ENCODE measurements at regions not wholly inside any gene's neighbourhood (a gene's known extent, or its start where the extent isn't known, plus 50 kb on each side); places are given as distances from the start of the nearest gene placed in this dataset.

GRCh38 chr2:162934191-162934590 lies 95.6 kb upstream of the KCNH7 start:
- no peak for ATAC-seq
- no peak for DNase-seq
- no peaks in the 10 kb centered on the region for H3K27me3 ChIP-seq
- no peak overlapping the region for H3K4me3 ChIP-seq
- H3K4me1 ChIP-seq, result no peaks in the 10 kb centered on the region
- intact Hi-C loops (cut with DNase I), result no loop called here
- no peaks in the 10 kb centered on the region for H3K9me3 ChIP-seq
- TF ChIP-seq CTCF (IDR thresholded peaks at IDR 0.05) (no peak), POLR2A (IDR thresholded peaks at IDR 0.05) (no peak)
- H3K27ac ChIP-seq, result no peak overlapping the region
- H3K36me3 ChIP-seq, result no peaks in the 10 kb centered on the region

- no peaks in the 10 kb centered on the region for H3K4me1 ChIP-seq
- intact Hi-C loops (cut with DNase I), result no loop called here
- H3K27me3 ChIP-seq, result no peaks in the 10 kb centered on the region
- no peak for DNase-seq
- no peak for ATAC-seq
- no peak overlapping the region for H3K27ac ChIP-seq
- H3K4me3 ChIP-seq, result no peak overlapping the region
- TF ChIP-seq POLR2A (IDR thresholded peaks at IDR 0.05), result no peak
- TF ChIP-seq CTCF (IDR thresholded peaks at IDR 0.05), result no peak
- no peaks in the 10 kb centered on the region for H3K36me3 ChIP-seq
- H3K9me3 ChIP-seq, result no peaks in the 10 kb centered on the region
Observed at GRCh38 chr2:162932416-162932815, 93.8 kb upstream of the KCNH7 start.

- DNase-seq, result no peak
- Histone ChIP-seq H3K4me1 (no peaks in the 10 kb centered on the region), H3K27me3 (no peaks in the 10 kb centered on the region), H3K4me3 (no peak overlapping the region), H3K27ac (no peak overlapping the region), H3K36me3 (no peaks in the 10 kb centered on the region), H3K9me3 (no peaks in the 10 kb centered on the region)
- TF ChIP-seq POLR2A (IDR thresholded peaks at IDR 0.05) (no peak), CTCF (IDR thresholded peaks at IDR 0.05) (no peak)
- intact Hi-C loops (cut with DNase I), result no loop called here
- 74% methylated on average over 5 of the region's 5 CpGs for WGBS (ENCODE audit: insufficient coverage, low coverage, low lambda C conversion rate, missing lambda C conversion rate)
- no peak for ATAC-seq
Observed at GRCh38 chr2:162929571-162929970, 91.0 kb upstream of the KCNH7 start.

- ATAC-seq (no peak), DNase-seq (no peak)
- no peaks in the 10 kb centered on the region for H3K27me3 ChIP-seq
- no peak overlapping the region for H3K27ac ChIP-seq
- intact Hi-C loops (cut with DNase I), result no loop called here
- H3K4me3 ChIP-seq, result no peak overlapping the region
- no peak for TF ChIP-seq POLR2A (IDR thresholded peaks at IDR 0.05)
- no peak for TF ChIP-seq CTCF (IDR thresholded peaks at IDR 0.05)
- WGBS (ENCODE audit: insufficient coverage, low coverage, low lambda C conversion rate, missing lambda C conversion rate), result 43% methylated on average over 2 of the region's 2 CpGs
- H3K36me3 ChIP-seq, result no peaks in the 10 kb centered on the region
- no peaks in the 10 kb centered on the region for H3K9me3 ChIP-seq
- no peaks in the 10 kb centered on the region for H3K4me1 ChIP-seq
Observed at GRCh38 chr2:162928356-162928755, 89.8 kb upstream of the KCNH7 start.

- no peaks in the 10 kb centered on the region for H3K36me3 ChIP-seq
- no peak overlapping the region for H3K4me3 ChIP-seq
- no peak for ATAC-seq
- H3K4me1 ChIP-seq, result no peaks in the 10 kb centered on the region
- no peaks in the 10 kb centered on the region for H3K27me3 ChIP-seq
- no peak overlapping the region for H3K27ac ChIP-seq
- intact Hi-C loops (cut with DNase I), result no loop called here
- TF ChIP-seq CTCF (IDR thresholded peaks at IDR 0.05), result no peak
- TF ChIP-seq POLR2A (IDR thresholded peaks at IDR 0.05), result no peak
- DNase-seq, result no peak
- no peaks in the 10 kb centered on the region for H3K9me3 ChIP-seq
- 36% methylated on average over 2 of the region's 2 CpGs for WGBS (ENCODE audit: insufficient coverage, low coverage, low lambda C conversion rate, missing lambda C conversion rate)
Observed at GRCh38 chr2:162926907-162927306, 88.3 kb upstream of the KCNH7 start.
